SJCRH30 (cell line): ENCODE measurements at regions not wholly inside any gene's neighbourhood (a gene's known extent, or its start where the extent isn't known, plus 50 kb on each side); places are given as distances from the start of the nearest gene placed in this dataset.

ENCODE experiments used
- DNase-seq, 2 experiments: peaks; one replicate each; pipeline ENCODE4 v3.0.0-alpha.2; 2015 to 2020
- H3K27ac ChIP-seq: fragments of 250-450 bp; sonication (Bioruptor Pico); 2 replicates; pipeline ENCODE4 v1.5.1; 2020; ENCODE audit warnings: mild to moderate bottlenecking, moderate library complexity
- H3K27me3 ChIP-seq: fragments of 250-450 bp; sonication (Bioruptor Pico); 2 replicates; pipeline ENCODE4 v1.5.1; 2020; ENCODE audit warnings: mild to moderate bottlenecking, moderate library complexity
- H3K36me3 ChIP-seq: fragments of 250-450 bp; sonication (Bioruptor Pico); 2 replicates; pipeline ENCODE4 v1.5.1; 2020; ENCODE audit warnings: mild to moderate bottlenecking, moderate library complexity
- H3K4me1 ChIP-seq: fragments of 250-450 bp; sonication (Bioruptor Pico); 2 replicates; pipeline ENCODE4 v1.5.1; 2020; ENCODE audit warnings: mild to moderate bottlenecking, moderate library complexity
- H3K4me3 ChIP-seq: fragments of 250-450 bp; sonication (Bioruptor Pico); 2 replicates; pipeline ENCODE4 v1.5.1; 2020; ENCODE audit warnings: mild to moderate bottlenecking, moderate library complexity
- H3K9me3 ChIP-seq: fragments of 250-450 bp; sonication (Bioruptor Pico); replicated peaks from 2 replicates; pipeline ENCODE4 v1.5.1; 2020; ENCODE audit warnings: mild to moderate bottlenecking, moderate library complexity

DNA sequence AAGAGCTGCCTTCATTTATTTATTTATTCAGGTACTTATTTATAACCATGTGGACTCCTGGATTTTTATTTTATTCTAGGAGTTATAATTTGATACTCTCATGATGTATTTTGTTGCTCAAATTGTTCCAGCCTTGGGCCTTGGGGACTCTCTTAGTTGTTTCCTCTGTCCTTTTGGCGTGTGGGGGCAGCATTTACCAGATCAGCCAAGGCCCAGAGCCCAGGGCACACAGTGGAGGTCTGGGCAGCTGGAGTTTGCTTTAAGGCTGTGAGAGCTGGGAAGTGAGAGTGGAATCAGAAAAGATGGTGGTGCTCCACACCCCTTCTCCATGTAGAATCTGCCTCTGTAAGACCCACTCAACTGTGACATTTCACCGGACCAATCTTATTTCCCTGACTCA is 398.9 kb downstream of the RPS24 start:
- Histone ChIP-seq H3K4me1 (no peaks in the 10 kb centered on the region), H3K36me3 (no peaks in the 10 kb centered on the region), H3K4me3 (no peak overlapping the region), H3K9me3 (no peaks in the 10 kb centered on the region), H3K27me3 (no peaks in the 10 kb centered on the region), H3K27ac (no peak overlapping the region)
- DNase-seq: peak in 1 of 2 experiments; percentile 19

DNA sequence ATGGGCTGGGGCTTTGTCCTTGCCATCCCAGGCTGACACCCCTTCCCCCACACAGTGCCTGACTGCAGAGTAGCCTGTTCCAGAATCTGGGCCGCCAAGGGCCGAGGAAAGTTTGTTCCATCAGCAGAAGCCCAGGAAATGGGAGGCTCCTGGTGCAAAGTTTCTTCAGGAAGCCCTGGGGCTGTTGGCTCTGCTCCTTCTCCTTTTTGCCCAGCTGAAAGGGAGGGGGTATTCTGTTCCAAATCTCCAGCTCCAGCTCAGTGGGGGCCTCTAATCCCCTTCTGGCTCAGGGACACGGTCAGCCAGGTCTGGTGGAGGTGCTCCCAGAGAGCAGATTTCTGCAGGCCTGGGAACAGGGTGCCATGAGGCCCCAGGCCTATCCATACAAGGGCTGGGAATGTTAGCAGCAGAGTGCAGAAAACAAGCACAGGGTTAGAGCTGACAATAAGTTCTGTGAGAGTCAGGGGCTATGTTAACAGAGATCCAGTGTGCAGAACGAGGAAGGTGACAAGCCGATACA is 399.5 kb downstream of the RPS24 start:
- no peaks in the 10 kb centered on the region for H3K27me3 ChIP-seq
- no peak overlapping the region for H3K27ac ChIP-seq
- no peak overlapping the region for H3K4me3 ChIP-seq
- no peak for DNase-seq
- H3K36me3 ChIP-seq: no peaks in the 10 kb centered on the region
- no peaks in the 10 kb centered on the region for H3K9me3 ChIP-seq
- H3K4me1 ChIP-seq: no peaks in the 10 kb centered on the region

DNA sequence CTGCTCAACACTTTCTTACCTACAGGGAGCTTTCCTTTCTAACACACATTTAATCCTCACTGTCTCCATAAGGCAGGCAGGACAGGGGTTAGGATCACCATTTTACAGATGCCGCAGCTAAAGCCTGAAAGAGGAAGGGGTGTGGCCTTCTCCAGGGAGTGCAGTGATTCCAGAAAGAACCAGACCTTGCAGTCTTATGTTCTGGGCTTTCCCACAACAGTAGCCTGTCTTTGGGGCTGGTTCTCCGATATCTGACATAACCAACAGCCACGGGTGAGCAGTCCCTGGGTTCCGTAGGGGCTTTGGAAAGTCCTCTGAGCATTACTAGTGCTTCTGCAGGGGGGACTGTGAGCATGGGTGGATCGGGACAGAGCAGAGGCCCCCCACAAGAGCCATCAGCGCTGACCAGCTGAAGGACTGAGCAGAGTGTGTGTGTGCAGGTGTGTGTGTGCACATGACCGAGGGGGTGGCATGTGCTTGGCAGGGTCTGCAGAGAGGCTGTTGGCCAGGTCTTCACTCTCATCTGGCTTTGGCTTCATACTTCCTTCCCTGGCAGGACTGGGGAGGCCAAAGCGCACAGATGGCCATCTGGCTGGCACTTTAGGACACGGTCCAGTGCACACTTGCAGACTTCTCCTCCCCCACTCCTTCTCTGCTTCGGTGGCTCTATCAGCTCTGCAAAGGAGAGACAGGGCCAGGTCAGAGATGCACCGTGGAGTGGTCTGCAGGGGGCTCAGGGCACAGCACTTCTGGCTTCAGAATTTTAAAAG is 400.3 kb downstream of the RPS24 start:
- Histone ChIP-seq H3K4me1 (no peaks in the 10 kb centered on the region), H3K9me3 (no peaks in the 10 kb centered on the region), H3K27me3 (no peaks in the 10 kb centered on the region), H3K27ac (no peak overlapping the region), H3K36me3 (no peaks in the 10 kb centered on the region), H3K4me3 (no peak overlapping the region)
- DNase-seq: no peak

DNA sequence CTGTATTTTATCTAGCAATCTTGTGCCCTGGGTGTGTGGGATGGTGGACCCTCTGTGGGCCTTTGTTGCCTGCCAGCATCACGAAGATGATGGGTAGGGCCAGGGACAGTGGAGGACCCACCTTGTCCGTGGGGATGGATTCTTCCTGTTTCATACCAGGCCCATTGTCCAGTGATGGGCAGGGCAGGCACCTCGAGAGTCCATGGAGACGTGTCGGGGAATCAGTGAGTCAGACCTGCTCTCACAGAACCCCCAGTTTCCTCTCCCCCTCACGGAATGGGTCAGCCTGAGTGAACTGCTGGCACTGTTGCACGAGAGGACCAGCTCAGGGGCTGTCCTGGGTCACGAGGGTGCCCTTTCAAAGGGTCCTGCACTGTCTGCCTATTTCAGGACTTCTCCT is 401.2 kb downstream of the RPS24 start:
- Histone ChIP-seq H3K4me1 (no peaks in the 10 kb centered on the region), H3K27me3 (no peaks in the 10 kb centered on the region), H3K36me3 (no peaks in the 10 kb centered on the region), H3K4me3 (no peak overlapping the region), H3K27ac (no peak overlapping the region), H3K9me3 (no peaks in the 10 kb centered on the region)
- no peak for DNase-seq

DNA sequence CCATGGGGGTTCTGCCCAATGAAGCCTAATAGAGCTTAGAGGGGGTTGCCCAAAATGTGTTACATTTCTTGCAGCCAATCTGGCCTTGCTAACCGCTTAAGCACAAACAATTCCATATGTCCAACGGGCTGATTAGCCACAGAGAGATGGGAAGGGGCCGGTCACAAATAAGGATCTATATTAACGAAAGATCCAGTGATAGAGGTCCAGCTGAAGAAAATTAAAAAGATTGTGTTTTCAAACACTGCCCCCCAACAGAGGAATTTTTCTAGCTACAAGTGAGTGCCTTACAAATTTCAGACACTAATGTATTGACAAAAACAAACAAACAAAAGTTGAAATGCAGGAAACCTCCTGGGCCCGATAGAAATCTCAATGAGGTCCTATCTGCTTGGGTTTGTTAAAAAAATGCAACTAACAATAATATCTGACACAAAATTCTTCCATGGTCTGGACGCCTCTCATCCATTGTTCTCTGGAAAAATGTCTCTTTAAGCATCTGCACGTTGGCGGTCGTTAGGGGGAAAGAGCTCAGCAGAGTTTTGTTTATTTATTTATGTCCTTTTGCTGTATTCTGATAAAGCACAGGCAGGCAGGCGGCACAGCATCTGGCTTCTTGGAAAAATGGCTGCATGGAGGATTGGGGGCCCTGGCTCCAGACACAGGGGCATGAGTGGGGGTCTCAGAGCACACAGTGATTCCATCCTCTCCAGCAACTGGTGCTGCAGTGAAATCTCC is 402.0 kb downstream of the RPS24 start:
- no peak overlapping the region for H3K27ac ChIP-seq
- DNase-seq: no peak
- no peaks in the 10 kb centered on the region for H3K27me3 ChIP-seq
- H3K36me3 ChIP-seq: no peaks in the 10 kb centered on the region
- no peak overlapping the region for H3K4me3 ChIP-seq
- H3K4me1 ChIP-seq: no peaks in the 10 kb centered on the region
- H3K9me3 ChIP-seq: no peaks in the 10 kb centered on the region

DNA sequence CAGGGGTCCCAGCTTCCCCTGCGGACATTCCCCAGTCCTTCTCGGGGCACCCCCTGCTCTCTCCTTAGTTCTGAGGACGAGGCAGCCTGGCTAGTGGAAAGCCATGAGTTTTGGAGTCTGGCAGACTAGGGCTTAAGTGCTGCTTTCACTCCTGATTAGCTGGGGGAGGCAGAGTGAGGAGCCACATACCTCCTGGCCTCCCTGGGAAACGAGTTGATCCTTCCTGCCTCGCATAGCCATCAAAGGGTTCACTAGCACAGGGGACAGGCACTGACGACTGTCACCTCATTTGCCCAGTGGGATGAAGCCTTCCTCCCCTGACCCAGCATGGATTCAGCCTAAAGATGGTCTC is 402.5 kb downstream of the RPS24 start:
- H3K9me3 ChIP-seq: no peaks in the 10 kb centered on the region
- no peaks in the 10 kb centered on the region for H3K4me1 ChIP-seq
- no peak for DNase-seq
- no peaks in the 10 kb centered on the region for H3K27me3 ChIP-seq
- no peak overlapping the region for H3K27ac ChIP-seq
- H3K36me3 ChIP-seq: no peaks in the 10 kb centered on the region
- H3K4me3 ChIP-seq: no peak overlapping the region

DNA sequence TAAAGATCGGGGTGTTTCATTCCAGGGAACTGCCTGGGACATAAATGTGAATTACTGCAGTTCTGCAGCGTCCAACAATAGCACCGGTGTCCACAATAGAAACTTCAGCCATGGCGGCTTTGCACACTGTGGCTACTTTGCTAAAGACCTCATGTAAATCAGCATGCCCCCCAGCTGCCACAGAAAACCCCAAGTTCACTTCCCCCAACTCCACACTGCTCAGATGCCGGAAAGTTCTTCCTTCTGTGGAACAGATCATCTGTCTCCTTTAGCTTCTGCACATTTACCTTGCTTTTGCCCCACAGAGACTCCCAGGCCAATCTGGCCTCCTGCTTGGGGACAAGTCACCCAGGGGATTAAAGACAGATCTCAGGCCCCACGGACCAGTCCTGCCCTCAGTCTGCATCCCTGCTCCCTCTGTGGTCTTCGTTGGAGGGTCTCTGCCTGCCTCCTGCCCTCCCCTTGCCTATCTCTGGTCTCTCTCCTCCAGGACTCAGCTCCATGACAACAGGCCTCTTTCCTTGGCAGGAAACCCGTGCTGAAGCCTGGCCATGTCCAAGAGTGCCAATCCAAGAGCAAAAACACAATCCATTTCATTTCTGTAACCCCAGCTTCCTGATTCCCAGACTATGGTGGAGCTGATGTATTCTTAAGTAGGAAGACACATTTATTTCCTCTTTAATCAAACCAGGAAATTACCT is 403.2 kb downstream of the RPS24 start:
- H3K36me3 ChIP-seq: no peaks in the 10 kb centered on the region
- no peak for DNase-seq
- no peaks in the 10 kb centered on the region for H3K9me3 ChIP-seq
- no peak overlapping the region for H3K27ac ChIP-seq
- no peaks in the 10 kb centered on the region for H3K4me1 ChIP-seq
- no peaks in the 10 kb centered on the region for H3K27me3 ChIP-seq
- H3K4me3 ChIP-seq: no peak overlapping the region

DNA sequence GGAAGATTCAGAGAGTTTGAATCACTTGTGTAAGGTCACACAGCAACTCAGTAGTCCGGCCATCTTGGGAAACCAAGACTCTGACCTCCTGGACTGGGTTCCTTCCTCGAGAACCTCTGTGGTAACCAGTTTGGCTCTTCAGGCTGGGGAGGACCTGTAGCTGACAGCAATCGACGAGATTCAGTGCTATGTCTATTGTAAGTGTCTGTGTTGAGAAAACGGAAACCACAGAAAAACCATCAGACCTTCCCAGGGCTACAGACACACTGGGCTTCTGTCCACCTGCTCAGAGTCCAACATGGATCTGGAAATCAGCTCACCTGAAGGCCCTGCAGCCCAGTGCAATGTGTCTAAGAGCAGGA is 403.7 kb downstream of the RPS24 start:
- Histone ChIP-seq H3K36me3 (no peaks in the 10 kb centered on the region), H3K9me3 (no peaks in the 10 kb centered on the region), H3K4me1 (no peaks in the 10 kb centered on the region), H3K27me3 (no peaks in the 10 kb centered on the region), H3K4me3 (no peak overlapping the region), H3K27ac (no peak overlapping the region)
- DNase-seq: no peak

DNA sequence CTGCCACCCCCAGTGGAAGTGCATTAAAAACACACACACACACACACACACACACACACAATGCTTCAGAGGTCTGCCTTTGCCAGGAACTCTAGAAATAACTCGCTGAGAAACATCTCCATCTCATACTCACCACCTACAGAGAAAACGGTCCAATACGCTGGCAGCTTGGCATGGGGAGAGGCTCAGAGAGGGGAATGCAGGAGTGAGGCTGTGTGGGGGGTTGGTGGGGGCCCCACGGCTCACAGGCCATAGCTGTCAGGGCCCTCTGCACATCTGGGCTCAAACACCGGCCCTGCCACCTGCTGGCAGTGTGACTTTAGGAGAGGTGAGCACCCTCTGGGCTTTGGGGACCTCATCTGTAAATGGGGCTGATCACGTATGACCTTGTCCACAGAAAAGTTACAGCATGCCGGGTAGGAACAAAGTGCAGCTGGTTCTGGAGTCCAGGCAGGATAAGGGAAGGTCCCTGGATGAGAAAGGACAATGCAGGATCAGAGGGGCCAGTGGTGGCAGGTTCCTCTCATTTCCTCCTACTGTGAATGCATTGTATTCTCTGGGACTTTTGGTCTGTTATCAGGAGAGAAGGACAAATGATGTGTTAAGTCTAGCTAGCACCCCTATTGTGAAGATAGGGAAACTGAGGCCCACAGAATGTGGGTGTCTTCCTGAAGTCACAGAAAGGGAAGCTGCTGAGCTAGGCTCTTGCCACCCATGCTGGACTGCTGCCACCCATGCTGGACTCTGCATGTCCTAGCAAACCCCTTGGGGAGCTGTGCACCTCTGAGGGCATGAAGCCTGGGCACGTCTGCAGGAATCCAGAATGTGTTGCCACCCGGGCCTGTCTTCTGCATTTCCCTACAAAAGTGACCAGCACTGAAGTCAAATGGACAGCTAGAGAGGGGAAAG is 404.6 kb downstream of the RPS24 start:
- no peaks in the 10 kb centered on the region for H3K36me3 ChIP-seq
- no peak overlapping the region for H3K4me3 ChIP-seq
- H3K4me1 ChIP-seq: no peaks in the 10 kb centered on the region
- H3K27ac ChIP-seq: no peak overlapping the region
- H3K9me3 ChIP-seq: no peaks in the 10 kb centered on the region
- H3K27me3 ChIP-seq: no peaks in the 10 kb centered on the region
- no peak for DNase-seq

GRCh38 chr10:78438907-78439809 is 405.5 kb downstream of the RPS24 start:
- H3K27me3 ChIP-seq: no peaks in the 10 kb centered on the region
- DNase-seq: no peak
- H3K36me3 ChIP-seq: no peaks in the 10 kb centered on the region
- no peaks in the 10 kb centered on the region for H3K9me3 ChIP-seq
- no peak overlapping the region for H3K27ac ChIP-seq
- H3K4me3 ChIP-seq: no peak overlapping the region
- H3K4me1 ChIP-seq: no peaks in the 10 kb centered on the region

GRCh38 chr10:78441010-78441409 is 407.3 kb downstream of the RPS24 start:
- H3K4me3 ChIP-seq: no peak overlapping the region
- no peaks in the 10 kb centered on the region for H3K9me3 ChIP-seq
- H3K4me1 ChIP-seq: no peaks in the 10 kb centered on the region
- H3K36me3 ChIP-seq: no peaks in the 10 kb centered on the region
- DNase-seq: no peak
- H3K27me3 ChIP-seq: no peaks in the 10 kb centered on the region
- H3K27ac ChIP-seq: no peak overlapping the region

DNA sequence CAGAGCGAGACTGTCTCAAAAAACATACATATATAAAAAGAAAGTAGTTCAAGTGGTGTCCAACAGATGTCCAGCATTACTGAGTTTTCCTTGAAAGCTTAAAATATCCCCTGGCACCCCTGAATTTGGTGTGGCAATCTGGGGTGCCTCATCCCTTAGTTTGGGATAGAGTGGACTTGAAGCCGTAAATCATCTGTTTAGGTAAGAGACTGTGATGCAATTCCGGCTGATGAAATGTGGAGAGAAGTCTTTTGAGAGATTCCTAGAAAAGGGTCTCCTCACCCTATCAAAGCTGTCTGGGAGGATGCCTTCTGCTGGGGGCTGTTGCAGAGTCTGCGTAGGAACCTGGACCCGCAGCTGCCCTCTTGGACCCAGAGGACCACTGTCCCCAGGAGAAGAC is 408.0 kb downstream of the RPS24 start:
- H3K36me3 ChIP-seq: no peaks in the 10 kb centered on the region
- no peak overlapping the region for H3K4me3 ChIP-seq
- H3K9me3 ChIP-seq: no peaks in the 10 kb centered on the region
- no peak for DNase-seq
- H3K27ac ChIP-seq: no peak overlapping the region
- no peaks in the 10 kb centered on the region for H3K4me1 ChIP-seq
- no peaks in the 10 kb centered on the region for H3K27me3 ChIP-seq

GRCh38 chr10:78442836-78443550 is 409.3 kb downstream of the RPS24 start:
- H3K4me3 ChIP-seq: no peak overlapping the region
- H3K27me3 ChIP-seq: no peaks in the 10 kb centered on the region
- no peaks in the 10 kb centered on the region for H3K36me3 ChIP-seq
- no peak for DNase-seq
- no peaks in the 10 kb centered on the region for H3K4me1 ChIP-seq
- H3K9me3 ChIP-seq: no peaks in the 10 kb centered on the region
- no peak overlapping the region for H3K27ac ChIP-seq
